ENCODE measurements at regions not wholly inside any gene's neighbourhood (a gene's known extent, or its start where the extent isn't known, plus 50 kb on each side); places are given as distances from the start of the nearest gene placed in this dataset.
"Not testable (repeated sequence)": the region's sequence is repeated elsewhere in the genome, so short reads cannot be mapped to it uniquely, and the experiment has no call there.

DNA sequence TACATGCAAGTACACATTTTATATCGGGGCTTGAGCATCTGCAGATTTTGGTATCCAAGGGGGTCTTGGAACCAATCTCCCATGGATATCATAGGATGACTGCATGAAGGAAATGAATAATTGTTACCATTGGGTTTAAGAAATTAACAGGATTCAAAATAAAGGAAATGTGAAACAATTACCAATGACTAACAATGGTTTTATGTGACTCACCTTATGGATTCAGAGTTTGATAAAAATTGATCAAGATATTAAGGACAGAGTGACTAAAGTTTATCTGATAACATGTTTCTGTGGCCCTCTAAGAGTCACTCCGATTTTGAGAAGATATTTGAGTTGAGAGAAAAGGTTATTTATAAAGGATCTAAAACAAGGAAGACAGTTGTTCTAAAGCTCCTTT is 93.0 kb upstream of the ODAD2 start:
- H3K27ac ChIP-seq, result no peak overlapping the region
- no peaks in the 10 kb centered on the region for H3K4me1 ChIP-seq
- H3K27me3 ChIP-seq, result no peaks in the 10 kb centered on the region
- no peak overlapping the region for H3K4me3 ChIP-seq
- H3K36me3 ChIP-seq, result no peaks in the 10 kb centered on the region
- H3K9me3 ChIP-seq, result no peaks in the 10 kb centered on the region
- DNase-seq (ENCODE audit: low spot score), result no peak
- TF ChIP-seq, protein P1, sequence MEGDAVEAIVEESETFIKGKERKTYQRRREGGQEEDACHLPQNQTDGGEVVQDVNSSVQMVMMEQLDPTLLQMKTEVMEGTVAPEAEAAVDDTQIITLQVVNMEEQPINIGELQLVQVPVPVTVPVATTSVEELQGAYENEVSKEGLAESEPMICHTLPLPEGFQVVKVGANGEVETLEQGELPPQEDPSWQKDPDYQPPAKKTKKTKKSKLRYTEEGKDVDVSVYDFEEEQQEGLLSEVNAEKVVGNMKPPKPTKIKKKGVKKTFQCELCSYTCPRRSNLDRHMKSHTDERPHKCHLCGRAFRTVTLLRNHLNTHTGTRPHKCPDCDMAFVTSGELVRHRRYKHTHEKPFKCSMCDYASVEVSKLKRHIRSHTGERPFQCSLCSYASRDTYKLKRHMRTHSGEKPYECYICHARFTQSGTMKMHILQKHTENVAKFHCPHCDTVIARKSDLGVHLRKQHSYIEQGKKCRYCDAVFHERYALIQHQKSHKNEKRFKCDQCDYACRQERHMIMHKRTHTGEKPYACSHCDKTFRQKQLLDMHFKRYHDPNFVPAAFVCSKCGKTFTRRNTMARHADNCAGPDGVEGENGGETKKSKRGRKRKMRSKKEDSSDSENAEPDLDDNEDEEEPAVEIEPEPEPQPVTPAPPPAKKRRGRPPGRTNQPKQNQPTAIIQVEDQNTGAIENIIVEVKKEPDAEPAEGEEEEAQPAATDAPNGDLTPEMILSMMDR (IDR thresholded peaks at IDR 0.05), result no peak

DNA sequence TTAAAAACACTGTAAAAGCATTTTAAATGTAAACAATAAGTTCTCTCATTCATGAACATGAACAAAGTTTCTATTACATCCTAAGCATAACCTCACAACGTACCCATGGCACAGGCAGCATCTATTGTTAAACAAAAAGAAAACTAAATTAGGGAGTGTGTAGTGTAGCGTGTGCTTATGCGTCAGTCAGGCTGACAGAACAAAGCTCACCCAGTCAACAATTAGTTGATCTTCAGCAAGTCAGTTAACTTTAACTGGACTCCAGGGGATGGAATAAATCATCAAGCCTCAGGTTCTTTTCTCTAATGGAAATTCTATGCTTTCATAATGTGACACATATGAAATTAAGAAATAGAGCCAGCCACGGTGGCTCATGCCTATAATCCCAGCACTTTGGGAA is 91.6 kb upstream of the ODAD2 start:
- no peaks in the 10 kb centered on the region for H3K36me3 ChIP-seq

DNA sequence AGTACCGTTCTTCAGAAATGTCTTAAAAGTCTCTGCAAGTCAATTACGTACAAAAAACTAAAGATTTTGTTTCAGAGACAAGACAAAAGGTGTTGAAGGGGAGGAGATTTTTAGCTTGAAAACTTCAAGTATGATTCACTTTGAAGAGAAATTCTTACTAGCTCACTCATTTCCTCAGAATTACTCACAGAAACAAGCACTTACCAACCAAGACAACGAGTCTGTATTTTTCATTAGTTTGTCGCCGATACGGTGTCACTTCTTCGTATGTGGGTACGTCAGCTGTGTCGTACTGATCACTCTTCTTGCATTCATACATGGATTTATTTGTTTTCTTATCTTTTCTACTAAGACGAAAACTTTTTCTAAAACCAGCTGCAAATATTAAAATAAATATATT is 90.6 kb upstream of the ODAD2 start:
- Histone ChIP-seq H3K4me3 (no peak overlapping the region), H3K27ac (no peak overlapping the region), H3K36me3 (no peaks in the 10 kb centered on the region), H3K4me1 (no peaks in the 10 kb centered on the region), H3K9me3 (no peaks in the 10 kb centered on the region), H3K27me3 (no peaks in the 10 kb centered on the region)
- TF ChIP-seq, protein P1 (IDR thresholded peaks at IDR 0.05), result no peak
- DNase-seq (ENCODE audit: low spot score), result no peak

More for the DNA sequence above, 91.6 kb upstream of the ODAD2 start:
- H3K4me1 ChIP-seq, result no peaks in the 10 kb centered on the region
- TF ChIP-seq, protein P1 (IDR thresholded peaks at IDR 0.05), result no peak
- no peak overlapping the region for H3K4me3 ChIP-seq
- no peaks in the 10 kb centered on the region for H3K9me3 ChIP-seq
- H3K27ac ChIP-seq, result no peak overlapping the region
- H3K27me3 ChIP-seq, result no peaks in the 10 kb centered on the region
- no peak for DNase-seq (ENCODE audit: low spot score)

DNA sequence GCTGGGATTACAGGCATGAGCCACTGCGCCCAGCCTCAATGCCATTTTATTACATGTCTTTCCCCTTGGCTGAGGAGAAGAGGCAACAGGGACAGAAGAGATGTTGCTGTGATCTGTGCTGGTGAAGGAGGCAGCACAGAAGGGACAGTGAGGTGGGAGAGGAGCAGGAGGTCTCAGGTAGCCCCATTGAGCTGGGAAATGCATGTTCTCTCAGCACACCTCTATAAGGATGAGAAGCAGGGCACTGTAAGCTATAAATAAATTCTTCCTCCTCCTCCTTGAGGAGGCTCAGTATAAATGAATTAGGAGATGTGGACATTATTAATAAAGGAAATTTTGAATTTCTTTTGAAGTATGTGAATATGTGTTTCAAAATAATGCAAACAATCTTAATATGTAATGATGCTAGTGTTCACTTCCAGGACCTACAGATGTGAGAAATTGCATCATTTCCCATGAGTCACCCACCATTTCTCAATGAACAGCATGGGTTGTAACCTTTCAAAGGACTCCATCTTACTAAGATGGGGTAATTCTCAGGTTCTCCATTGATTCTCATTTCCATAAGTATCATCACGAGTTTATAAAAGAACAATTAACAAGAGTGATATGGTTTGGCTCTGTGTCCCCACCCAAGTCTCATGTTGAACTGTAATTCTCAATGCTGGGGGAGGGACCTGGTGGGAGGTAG is 88.9 kb upstream of the ODAD2 start:
- Histone ChIP-seq H3K27ac (no peak overlapping the region), H3K9me3 (no peaks in the 10 kb centered on the region), H3K36me3 (no peaks in the 10 kb centered on the region), H3K27me3 (no peaks in the 10 kb centered on the region), H3K4me3 (no peak overlapping the region), H3K4me1 (no peaks in the 10 kb centered on the region)
- TF ChIP-seq, protein P1 (IDR thresholded peaks at IDR 0.05), result no peak
- DNase-seq (ENCODE audit: low spot score), result no peak

DNA sequence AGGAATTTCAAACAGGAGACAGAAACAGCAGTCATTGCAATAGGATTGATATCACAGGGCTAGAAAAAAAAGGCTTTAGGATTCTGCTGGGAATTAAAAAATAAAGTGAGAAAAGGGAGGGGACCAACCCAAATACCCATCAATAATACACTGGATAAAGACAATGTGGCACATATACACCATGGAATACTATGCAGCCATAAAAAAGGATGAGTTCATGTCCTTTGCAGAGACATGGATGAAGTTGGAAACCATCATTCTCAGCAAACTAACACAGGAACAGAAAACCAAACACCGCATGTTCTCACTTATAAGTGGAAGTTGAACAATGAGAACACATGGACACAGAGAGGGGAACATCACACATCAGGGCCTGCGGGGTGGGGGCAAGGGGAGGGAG is 86.9 kb upstream of the ODAD2 start:
- not testable (repeated sequence) for H3K27ac ChIP-seq; H3K4me3 ChIP-seq; H3K9me3 ChIP-seq; H3K4me1 ChIP-seq; DNase-seq (ENCODE audit: low spot score); H3K27me3 ChIP-seq; H3K36me3 ChIP-seq

DNA sequence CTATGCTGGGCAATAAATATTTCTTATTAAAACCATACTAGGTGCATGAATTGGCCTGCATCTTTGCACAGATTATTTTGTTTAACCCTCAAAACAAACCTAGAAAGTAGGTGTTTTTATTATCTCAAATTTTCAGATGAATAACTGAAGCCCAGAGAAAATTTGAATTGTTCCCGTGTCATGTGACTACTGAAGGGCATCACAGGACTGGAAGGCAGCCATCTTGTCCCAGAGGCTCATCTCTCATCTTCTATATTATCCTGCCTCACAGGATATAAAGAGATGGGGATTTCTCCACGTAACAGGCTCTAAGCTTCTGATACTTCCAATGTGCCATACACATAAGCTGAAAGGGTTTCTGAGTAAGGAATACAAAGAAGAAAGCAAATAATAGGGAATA is 84.0 kb upstream of the ODAD2 start:
- Histone ChIP-seq H3K4me3 (no peak overlapping the region), H3K9me3 (no peaks in the 10 kb centered on the region), H3K4me1 (no peaks in the 10 kb centered on the region), H3K36me3 (no peaks in the 10 kb centered on the region), H3K27me3 (no peaks in the 10 kb centered on the region), H3K27ac (no peak overlapping the region)
- no peak for DNase-seq (ENCODE audit: low spot score)
- TF ChIP-seq, protein P1 (IDR thresholded peaks at IDR 0.05), result no peak
